DND-41 (cell line): ENCODE measurements at regions not wholly inside any gene's neighbourhood (a gene's known extent, or its start where the extent isn't known, plus 50 kb on each side); places are given as distances from the start of the nearest gene placed in this dataset.

Experiments
- EZH2 ChIP-seq: IDR thresholded peaks from 3 replicates; pipeline ENCODE4 v1.6.1; 2012; ENCODE audit warnings: borderline replicate concordance, low read depth, mild to moderate bottlenecking, moderate library complexity, low read length, inconsistent platforms; ENCODE audit not compliant: severe bottlenecking
- TF ChIP-seq, protein P1 (sequence below): IDR thresholded peaks from 2 replicates; pipeline ENCODE4 v1.5.1; 2012; ENCODE audit warnings: borderline replicate concordance, low read length, moderate library complexity, mild to moderate bottlenecking; ENCODE audit not compliant: poor library complexity, severe bottlenecking; ENCODE audit errors: extremely low read depth

GRCh38 chr6:98470821-98471220, 363.6 kb upstream of the POU3F2 start:
- TF ChIP-seq, protein P1, sequence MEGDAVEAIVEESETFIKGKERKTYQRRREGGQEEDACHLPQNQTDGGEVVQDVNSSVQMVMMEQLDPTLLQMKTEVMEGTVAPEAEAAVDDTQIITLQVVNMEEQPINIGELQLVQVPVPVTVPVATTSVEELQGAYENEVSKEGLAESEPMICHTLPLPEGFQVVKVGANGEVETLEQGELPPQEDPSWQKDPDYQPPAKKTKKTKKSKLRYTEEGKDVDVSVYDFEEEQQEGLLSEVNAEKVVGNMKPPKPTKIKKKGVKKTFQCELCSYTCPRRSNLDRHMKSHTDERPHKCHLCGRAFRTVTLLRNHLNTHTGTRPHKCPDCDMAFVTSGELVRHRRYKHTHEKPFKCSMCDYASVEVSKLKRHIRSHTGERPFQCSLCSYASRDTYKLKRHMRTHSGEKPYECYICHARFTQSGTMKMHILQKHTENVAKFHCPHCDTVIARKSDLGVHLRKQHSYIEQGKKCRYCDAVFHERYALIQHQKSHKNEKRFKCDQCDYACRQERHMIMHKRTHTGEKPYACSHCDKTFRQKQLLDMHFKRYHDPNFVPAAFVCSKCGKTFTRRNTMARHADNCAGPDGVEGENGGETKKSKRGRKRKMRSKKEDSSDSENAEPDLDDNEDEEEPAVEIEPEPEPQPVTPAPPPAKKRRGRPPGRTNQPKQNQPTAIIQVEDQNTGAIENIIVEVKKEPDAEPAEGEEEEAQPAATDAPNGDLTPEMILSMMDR, result no peak
- TF ChIP-seq EZH2, result no peak
